HL-60 (cell line): ENCODE measurements at regions not wholly inside any gene's neighbourhood (a gene's known extent, or its start where the extent isn't known, plus 50 kb on each side); places are given as distances from the start of the nearest gene placed in this dataset.

Source experiments
- DNase-seq, 2 experiments: peaks; one replicate each; pipeline ENCODE4 v3.0.0-alpha.2; 2010 to 2020; ENCODE audit warnings: low read depth in 1 of 2, low spot score in 1 of 2
- H3K27ac ChIP-seq: fragments of 250-450 bp; sonication (Bioruptor Pico); replicated peaks from 2 replicates; pipeline ENCODE4 v1.5.1; 2020; ENCODE audit warnings: mild to moderate bottlenecking, moderate library complexity
- H3K27me3 ChIP-seq: fragments of 250-450 bp; sonication (Bioruptor Pico); 2 replicates; pipeline ENCODE4 v1.5.1; 2021; ENCODE audit warnings: mild to moderate bottlenecking, moderate library complexity; ENCODE audit not compliant: insufficient read depth, poor library complexity, severe bottlenecking
- H3K4me3 ChIP-seq: replicated peaks from 2 replicates; pipeline ENCODE4 v1.5.1; 2011; ENCODE audit warnings: mild to moderate bottlenecking, control low read depth, low read length; ENCODE audit not compliant: insufficient read depth
- CTCF ChIP-seq: IDR thresholded peaks from one replicate; pipeline ENCODE4 v1.5.1; 2011; ENCODE audit warnings: low read length, control low read depth, inconsistent platforms; ENCODE audit not compliant: insufficient read depth
- GABPA ChIP-seq: IDR thresholded peaks from 2 replicates; pipeline ENCODE4 v1.6.1; 2012; ENCODE audit warnings: low read depth
- POLR2AphosphoS5 ChIP-seq: IDR thresholded peaks from 2 replicates; pipeline ENCODE4 v1.6.1; 2012; ENCODE audit warnings: low read depth
- REST ChIP-seq: IDR thresholded peaks from 2 replicates; pipeline ENCODE4 v1.6.1; 2012; ENCODE audit warnings: low read depth; ENCODE audit not compliant: insufficient replicate concordance
- SPI1 ChIP-seq: IDR thresholded peaks from 2 replicates; pipeline ENCODE4 v1.6.1; 2012; ENCODE audit warnings: low read depth, mild to moderate bottlenecking, borderline replicate concordance

- no peak for DNase-seq
- no peak for TF ChIP-seq CTCF
- TF ChIP-seq GABPA, result no peak
- no peak for TF ChIP-seq SPI1
- no peak overlapping the region for H3K27ac ChIP-seq
- no peak overlapping the region for H3K4me3 ChIP-seq
- H3K27me3 ChIP-seq, result no peaks in the 10 kb centered on the region
Measured at GRCh38 chr7:51645702-51646298, 329.2 kb upstream of the COBL start.

- Histone ChIP-seq H3K27me3 (no peaks in the 10 kb centered on the region), H3K27ac (no peak overlapping the region), H3K4me3 (no peak overlapping the region)
- no peak for DNase-seq
- TF ChIP-seq GABPA, result no peak
- TF ChIP-seq POLR2AphosphoS5, result no peak
- no peak for TF ChIP-seq REST
- TF ChIP-seq CTCF, result no peak
- TF ChIP-seq SPI1, result no peak
Measured at GRCh38 chr7:51645255-51645654, 328.6 kb upstream of the COBL start.

GRCh38 chr7:51644216-51644615, 327.6 kb upstream of the COBL start:
- Histone ChIP-seq H3K27ac (no peak overlapping the region), H3K27me3 (no peaks in the 10 kb centered on the region), H3K4me3 (no peak overlapping the region)
- TF ChIP-seq SPI1, result no peak
- TF ChIP-seq REST, result no peak
- TF ChIP-seq POLR2AphosphoS5, result no peak
- no peak for TF ChIP-seq CTCF
- no peak for TF ChIP-seq GABPA
- no peak for DNase-seq

GRCh38 chr7:51640841-51641240, 324.2 kb upstream of the COBL start:
- Histone ChIP-seq H3K4me3 (no peak overlapping the region), H3K27me3 (no peaks in the 10 kb centered on the region), H3K27ac (no peak overlapping the region)
- no peak for DNase-seq
- TF ChIP-seq POLR2AphosphoS5 (no peak), CTCF (no peak), GABPA (no peak), SPI1 (no peak), REST (no peak)
